ENCODE measurements at regions not wholly inside any gene's neighbourhood (a gene's known extent, or its start where the extent isn't known, plus 50 kb on each side); places are given as distances from the start of the nearest gene placed in this dataset.

GRCh38 chrX:4978613-4979012, 1250.1 kb downstream of the NLGN4X start:
- no peak overlapping the region for H2AK5ac ChIP-seq (ENCODE audit: low read depth, low read length)
- in situ Hi-C loops (cut with MboI; ENCODE audit: low sequenced_read_pairs) (no loop called here), dilution Hi-C loops (cut with HindIII; ENCODE audit: low sequenced_read_pairs, unreplicated experiment) (no loop called here), intact Hi-C loops (cut with micrococcal nuclease) (no loop called here)
- H3K23ac ChIP-seq (ENCODE audit: low read depth, low read length): no peak overlapping the region
- ATAC-seq (ENCODE audit: low read depth): no peak
- H2AK9ac ChIP-seq (replicated peaks; ENCODE audit: low read depth, low read length, poor library complexity): no peak overlapping the region
- no peaks in the 10 kb centered on the region for H3K4me1 ChIP-seq (ENCODE audit: control insufficient read depth, insufficient read depth, low read length)
- no peak overlapping the region for H3K4me3 ChIP-seq (ENCODE audit: insufficient read depth, low read depth, low read length)
- no peak overlapping the region for H4K8ac ChIP-seq (ENCODE audit: low read depth in 2 of 2, low read length in 2 of 2)
- TF ChIP-seq CTCF (conservative IDR thresholded peaks at IDR 0.05; ENCODE audit: low read depth, low read length) (no peak), MAFK (IDR thresholded peaks at IDR 0.05; ENCODE audit: low read depth, low read length) (no peak), USF2 (IDR thresholded peaks at IDR 0.05; ENCODE audit: low read depth, low read length) (no peak), CHD1 (IDR thresholded peaks at IDR 0.05; ENCODE audit: low read depth, low read length) (no peak), MAZ (IDR thresholded peaks at IDR 0.05; ENCODE audit: borderline replicate concordance, low read depth, low read length) (no peak), BHLHE40 (IDR thresholded peaks at IDR 0.05; ENCODE audit: low read depth, low read length) (no peak), SMC3 (IDR thresholded peaks at IDR 0.05; ENCODE audit: low read depth, low read length) (no peak), POLR2A (IDR thresholded peaks at IDR 0.05; ENCODE audit: low read depth, low read length) (no peak), RAD21 (IDR thresholded peaks at IDR 0.05; ENCODE audit: low read length) (no peak)
- H3K9me3 ChIP-seq (ENCODE audit: control insufficient read depth, insufficient read depth, low read length): peaks cover 3% of the 10 kb centered on the region; the same call in 1 of the 2 replicates
- no peak overlapping the region for H3K4me2 ChIP-seq (ENCODE audit: low read depth, low read length)
- ChIA-PET POLR2A (ENCODE audit: unreplicated experiment) (no interaction called here), CTCF (no interaction called here)
- no peak overlapping the region for H3K4ac ChIP-seq (ENCODE audit: low read depth, low read length)
- no peak overlapping the region for H3K27ac ChIP-seq (ENCODE audit: insufficient read depth, low read length)
- no peak overlapping the region for H2BK120ac ChIP-seq (ENCODE audit: low read depth, low read length)
- H3K14ac ChIP-seq (replicated peaks; ENCODE audit: low read depth, low read length): no peak overlapping the region
- H3K18ac ChIP-seq (ENCODE audit: low read depth, low read length): no peak overlapping the region
- no peaks in the 10 kb centered on the region for H3K27me3 ChIP-seq (ENCODE audit: control insufficient read depth, insufficient read depth, low read length)
- H2BK15ac ChIP-seq (ENCODE audit: low read depth, low read length): no peak overlapping the region
- H3K9me1 ChIP-seq (ENCODE audit: insufficient read depth, low read length): no peaks in the 10 kb centered on the region
- no peaks in the 10 kb centered on the region for H3K79me1 ChIP-seq (ENCODE audit: low read depth in 1 of 2, low read length in 2 of 2)
- H3K56ac ChIP-seq (ENCODE audit: extremely low read depth, insufficient read depth, low read length): no peak overlapping the region
- BruUV-seq (replicated peaks): no TSS peak
- no peak for DNase-seq
- no peak overlapping the region for H3K9ac ChIP-seq (ENCODE audit: low read depth, low read length)
- no peak overlapping the region for H4K5ac ChIP-seq (ENCODE audit: low read depth, low read length)
- WGBS, 2 experiments (ENCODE audit: extremely low coverage in 2 of 2, insufficient read length in 1 of 2): no CpG with 5 or more reads among the region's 1 CpG
- H4K91ac ChIP-seq (ENCODE audit: insufficient read depth, low read depth, low read length): no peak overlapping the region
- no peaks in the 10 kb centered on the region for H4K20me1 ChIP-seq (ENCODE audit: insufficient read depth, low read length)
- no peak overlapping the region for H2BK5ac ChIP-seq (ENCODE audit: low read depth, low read length, poor library complexity, severe bottlenecking)
- H3K36me3 ChIP-seq (ENCODE audit: control insufficient read depth, insufficient read depth, low read length): no peaks in the 10 kb centered on the region
- H2AFZ ChIP-seq (replicated peaks; ENCODE audit: low read length, poor library complexity): no peak overlapping the region
- H2BK20ac ChIP-seq (ENCODE audit: low read depth, low read length): no peak overlapping the region

Measured in IMR-90 (cell line).